Fibroblast of lung (primary cell): ENCODE measurements at regions not wholly inside any gene's neighbourhood (a gene's known extent, or its start where the extent isn't known, plus 50 kb on each side); places are given as distances from the start of the nearest gene placed in this dataset.

Experiments
- EZH2 ChIP-seq: IDR thresholded peaks from 2 replicates; pipeline ENCODE4 v1.5.1; 2012; ENCODE audit warnings: low read length, control low read depth, mild to moderate bottlenecking; ENCODE audit errors: missing control alignments
- TF ChIP-seq, protein P1 (sequence below), 2 donors: IDR thresholded peaks in 1 of 2; conservative IDR thresholded peaks in 1 of 2; 1 replicate in 1 of 2; 2 replicates in 1 of 2; pipeline ENCODE4 v1.5.1; 2011 to 2012; ENCODE audit warnings: low read length in 2 of 2, control low read depth in 1 of 2, inconsistent platforms in 1 of 2, low read depth in 1 of 2, mild to moderate bottlenecking in 1 of 2

DNA sequence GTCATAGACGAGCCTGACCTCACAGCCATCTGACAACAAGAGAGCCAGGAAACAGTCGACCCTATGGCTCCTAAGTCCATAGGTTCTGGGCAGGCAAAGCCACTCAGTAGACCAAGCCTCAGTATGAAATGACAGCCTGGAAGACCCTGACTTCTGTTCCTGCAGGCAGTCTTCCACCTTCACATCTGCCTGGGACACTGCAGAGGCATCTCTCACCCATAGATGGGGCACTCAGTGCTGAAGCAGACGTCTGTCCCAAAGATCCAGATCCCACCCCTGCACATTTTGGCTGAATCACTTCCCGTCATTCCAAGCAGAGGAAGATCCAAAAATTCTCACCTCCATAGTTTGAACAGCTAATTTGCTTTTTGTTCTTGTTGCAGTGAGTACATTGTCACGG, 139.3 kb upstream of the ZNF507 start:
- TF ChIP-seq, protein P1, sequence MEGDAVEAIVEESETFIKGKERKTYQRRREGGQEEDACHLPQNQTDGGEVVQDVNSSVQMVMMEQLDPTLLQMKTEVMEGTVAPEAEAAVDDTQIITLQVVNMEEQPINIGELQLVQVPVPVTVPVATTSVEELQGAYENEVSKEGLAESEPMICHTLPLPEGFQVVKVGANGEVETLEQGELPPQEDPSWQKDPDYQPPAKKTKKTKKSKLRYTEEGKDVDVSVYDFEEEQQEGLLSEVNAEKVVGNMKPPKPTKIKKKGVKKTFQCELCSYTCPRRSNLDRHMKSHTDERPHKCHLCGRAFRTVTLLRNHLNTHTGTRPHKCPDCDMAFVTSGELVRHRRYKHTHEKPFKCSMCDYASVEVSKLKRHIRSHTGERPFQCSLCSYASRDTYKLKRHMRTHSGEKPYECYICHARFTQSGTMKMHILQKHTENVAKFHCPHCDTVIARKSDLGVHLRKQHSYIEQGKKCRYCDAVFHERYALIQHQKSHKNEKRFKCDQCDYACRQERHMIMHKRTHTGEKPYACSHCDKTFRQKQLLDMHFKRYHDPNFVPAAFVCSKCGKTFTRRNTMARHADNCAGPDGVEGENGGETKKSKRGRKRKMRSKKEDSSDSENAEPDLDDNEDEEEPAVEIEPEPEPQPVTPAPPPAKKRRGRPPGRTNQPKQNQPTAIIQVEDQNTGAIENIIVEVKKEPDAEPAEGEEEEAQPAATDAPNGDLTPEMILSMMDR (conservative IDR thresholded peaks at IDR 0.05 in 1 of 2, IDR thresholded peaks at IDR 0.05 in 1 of 2; ENCODE audit: low read depth in 1 of 2, low read length in 2 of 2), result no peak
- TF ChIP-seq EZH2, result no peak
